ENCODE measurements at regions not wholly inside any gene's neighbourhood (a gene's known extent, or its start where the extent isn't known, plus 50 kb on each side); places are given as distances from the start of the nearest gene placed in this dataset.
"Not testable (repeated sequence)": the region's sequence is repeated elsewhere in the genome, so short reads cannot be mapped to it uniquely, and the experiment has no call there.

DNA sequence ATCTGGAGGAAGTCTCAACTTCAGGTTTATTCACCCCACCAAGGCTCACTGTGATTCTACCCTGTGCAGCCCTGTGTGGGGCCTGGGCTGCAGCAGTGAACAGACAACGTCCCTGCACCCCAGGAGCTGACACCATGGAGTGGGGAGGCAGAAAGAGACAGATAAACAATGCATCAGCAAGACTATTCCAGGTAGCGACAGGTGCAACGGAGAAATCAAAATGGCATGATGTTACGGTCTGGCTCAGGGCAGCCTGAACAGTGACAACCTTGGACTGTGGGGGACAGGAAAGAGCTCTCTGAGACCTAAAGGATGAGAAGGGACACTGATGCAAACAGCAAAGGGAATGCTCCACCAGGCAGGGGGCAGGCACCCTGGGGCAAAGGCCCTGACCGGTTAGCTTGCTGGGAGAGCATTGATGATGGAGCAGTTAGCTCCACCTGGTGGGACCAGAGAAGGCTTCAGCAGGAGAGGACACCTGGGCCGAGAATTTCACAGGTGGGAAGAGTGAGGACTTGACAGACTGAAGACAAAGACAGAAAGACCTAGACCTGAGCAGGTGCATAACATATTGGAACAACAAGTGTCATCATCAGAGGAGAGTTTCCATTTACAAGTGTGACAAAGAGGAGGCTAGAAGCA is 589.9 kb downstream of the MATN1 start:
- DNase-seq = no peak

DNA sequence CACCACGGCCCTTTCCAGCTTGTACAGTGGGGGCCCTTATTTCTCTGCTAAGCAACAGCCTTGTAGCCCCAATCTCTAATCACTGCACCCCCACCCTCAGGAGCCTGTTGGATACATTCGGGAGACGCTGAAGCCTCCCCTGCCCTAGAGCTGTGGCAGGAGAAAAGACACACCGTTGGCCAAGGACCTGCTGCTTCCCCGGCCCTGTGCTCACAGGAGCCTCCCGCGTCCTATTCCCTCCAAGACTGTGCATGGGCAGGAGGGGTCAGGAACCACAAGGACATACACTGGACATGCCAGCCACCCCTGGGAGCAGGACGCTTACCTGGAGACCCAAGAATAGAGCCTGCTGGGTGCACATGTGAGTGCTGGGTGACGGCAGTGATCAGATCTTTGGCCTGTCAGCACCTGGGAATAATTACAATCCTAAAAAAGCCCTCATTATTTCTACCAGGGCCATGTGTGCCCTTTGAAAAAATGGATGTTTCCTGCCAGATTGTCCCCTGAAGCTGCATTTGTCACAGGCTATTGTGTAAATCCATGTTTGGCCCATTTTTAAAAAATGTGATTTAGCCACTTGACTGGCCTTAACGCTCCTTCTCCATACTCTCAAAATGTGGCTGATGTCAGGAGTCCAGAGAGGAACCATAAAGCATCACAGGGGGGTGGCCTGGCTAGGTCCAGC is 590.6 kb downstream of the MATN1 start:
- no peak for DNase-seq

DNA sequence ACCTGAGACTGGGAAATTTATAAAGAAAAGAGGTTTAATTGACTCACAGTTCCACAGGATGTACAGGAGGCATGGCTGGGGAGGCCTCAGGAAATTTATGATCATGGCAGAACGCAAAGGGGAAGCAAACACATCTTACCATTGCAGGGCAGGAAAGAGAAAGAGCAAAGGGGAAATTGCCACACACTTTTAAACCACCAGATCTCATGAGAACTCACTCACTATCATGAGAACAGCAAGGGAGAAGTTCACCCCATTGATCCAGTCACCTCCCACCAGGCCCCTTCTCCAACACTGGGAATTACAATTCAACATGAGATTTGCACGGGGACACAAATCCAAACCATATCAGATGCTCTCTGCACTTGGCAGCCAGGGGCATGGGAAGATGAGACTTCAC is 592.8 kb downstream of the MATN1 start:
- DNase-seq = not testable (repeated sequence)

DNA sequence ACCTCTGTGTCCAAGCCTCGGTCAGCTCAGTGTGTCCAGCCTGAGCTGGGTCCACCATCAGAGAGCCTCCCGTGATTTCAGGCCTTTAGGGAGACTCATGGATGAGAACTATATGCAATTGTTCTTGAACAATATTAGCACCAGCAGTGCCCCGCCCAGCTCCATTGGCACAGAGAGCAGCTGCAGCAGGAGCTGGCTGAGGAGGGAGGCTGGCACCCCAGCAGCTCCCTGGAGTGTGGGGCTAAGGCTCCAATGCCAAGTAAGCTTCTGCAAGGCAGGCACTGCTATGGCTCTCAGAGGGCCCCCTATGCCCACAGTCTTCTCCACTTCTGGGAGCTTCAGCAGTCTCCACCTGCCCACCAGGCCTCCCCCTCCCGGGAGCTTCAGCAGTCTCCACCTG is 593.3 kb downstream of the MATN1 start:
- DNase-seq = no peak

DNA sequence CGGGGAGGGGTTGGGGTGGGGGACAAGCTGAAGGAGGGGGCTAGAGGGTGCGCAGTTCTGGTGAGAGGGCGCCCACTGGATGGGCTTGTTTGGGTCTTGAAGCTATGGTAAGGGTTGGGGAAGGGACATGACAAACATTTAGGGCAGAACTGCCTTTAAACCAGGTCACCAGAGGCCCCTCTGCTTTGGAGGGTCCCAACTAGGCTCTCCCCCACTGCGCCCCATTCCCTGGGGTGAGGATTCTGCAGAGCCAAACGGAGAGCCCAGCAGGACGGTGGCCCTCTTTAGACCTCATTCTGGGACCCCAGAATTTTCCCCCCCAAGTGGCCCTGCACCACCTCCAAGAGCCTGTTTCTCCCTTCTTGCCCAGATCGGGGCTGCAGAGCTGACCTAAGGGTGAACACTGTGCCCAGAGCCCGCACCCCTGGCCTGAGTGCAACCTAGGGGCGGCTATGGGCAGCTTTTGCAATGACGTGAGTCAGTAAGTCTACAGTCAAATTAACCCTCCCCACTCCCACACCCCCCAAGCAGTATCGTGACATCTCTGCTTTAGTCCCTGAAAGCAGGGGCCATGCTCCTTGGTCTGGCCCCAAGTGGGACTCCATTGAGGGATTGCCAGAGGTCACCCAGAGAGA is 593.8 kb downstream of the MATN1 start:
- DNase-seq = no peak

DNA sequence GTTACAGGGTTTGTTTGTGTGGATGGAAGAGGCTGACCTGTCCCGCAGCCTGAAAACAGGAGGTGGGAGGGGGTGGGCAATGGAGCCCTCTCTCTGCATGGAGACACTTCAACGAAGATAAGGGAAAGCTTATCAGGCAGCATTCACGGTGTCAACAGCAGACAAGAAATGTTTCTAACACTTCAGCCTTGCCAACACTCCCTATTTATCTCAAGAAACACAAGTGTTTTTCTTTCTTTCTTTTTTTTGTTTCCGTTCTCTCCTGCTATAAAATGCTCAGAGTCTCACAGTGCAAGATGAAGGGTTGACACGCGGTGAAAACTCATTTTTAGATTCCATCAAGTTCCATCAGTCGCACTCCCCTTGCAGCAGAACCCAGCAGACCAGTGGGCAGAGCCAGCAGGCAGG is 594.4 kb downstream of the MATN1 start:
- no peak for DNase-seq

DNA sequence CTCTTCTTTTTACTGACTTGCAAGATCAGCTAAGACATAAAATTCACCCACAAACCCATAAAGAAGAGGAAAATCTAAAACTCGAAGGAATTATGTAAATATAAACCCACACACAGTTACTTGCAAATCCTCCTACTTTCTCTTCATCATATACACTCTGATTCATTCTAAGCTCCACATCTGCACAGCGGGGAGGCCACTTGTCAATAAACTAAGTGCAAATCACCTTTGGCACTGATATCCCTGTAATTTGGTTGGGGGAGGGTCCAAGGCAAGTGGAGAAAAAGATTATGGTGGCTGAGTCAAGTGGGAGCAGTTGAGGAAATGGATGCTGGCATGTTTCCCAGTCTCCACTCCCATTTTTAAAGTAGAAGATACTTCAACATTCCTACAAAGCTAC is 596.5 kb downstream of the MATN1 start:
- no peak for DNase-seq

DNA sequence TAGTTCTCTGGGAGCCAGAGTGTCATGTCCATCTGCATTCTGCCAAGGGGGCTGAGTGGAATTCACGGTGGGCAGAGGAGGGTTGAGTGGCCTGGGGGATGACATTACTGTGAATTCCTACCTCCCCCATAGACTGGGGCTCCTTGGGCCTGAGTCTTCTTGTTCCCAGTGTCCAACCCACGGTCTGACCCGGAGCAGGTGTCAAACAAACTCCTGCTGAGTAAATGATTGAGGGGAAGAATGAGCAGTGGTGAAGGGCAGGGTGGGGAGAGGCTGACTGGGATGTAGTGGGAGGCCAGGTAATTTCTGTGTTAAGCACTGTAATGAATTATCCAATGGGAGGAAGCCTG is 597.6 kb downstream of the MATN1 start:
- no peak for DNase-seq

DNA sequence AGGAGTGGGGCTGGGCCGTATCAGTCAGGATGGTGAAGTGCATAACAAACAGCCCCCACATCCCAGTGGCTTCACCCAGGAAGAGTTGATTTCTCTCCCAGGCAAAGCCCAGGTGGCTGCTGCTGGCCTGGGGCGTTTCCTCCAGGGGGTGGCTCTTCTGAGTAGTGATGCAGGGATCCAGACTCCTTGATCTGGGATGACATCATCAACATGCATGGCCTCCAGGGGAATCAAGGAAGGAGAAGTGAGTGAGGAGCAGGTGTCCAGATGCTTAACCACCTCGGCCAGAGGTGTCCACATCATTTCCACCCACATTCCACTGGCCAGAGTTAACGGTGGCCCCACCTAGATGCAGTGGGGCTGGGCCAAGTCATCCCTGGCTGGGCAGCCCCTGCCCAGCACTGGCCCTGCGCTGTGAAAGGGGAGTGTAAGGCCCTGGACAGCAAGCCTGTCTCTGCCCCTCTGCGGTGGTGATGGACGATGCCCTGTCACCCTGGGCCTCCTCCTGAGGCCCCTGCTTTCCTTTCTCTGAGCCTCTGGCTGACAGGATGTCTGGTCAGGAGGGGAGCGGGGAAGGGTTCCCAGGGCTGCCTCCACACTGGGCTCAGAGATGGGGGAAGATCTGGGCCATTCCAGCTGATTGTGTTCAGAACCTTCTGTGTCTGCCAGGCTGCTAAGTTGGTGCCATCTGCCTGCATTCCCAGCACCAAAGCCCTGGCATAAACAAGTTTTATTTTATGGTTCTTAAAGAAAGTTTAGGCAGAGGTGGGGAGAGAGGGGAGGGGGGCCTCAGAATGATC is 598.2 kb downstream of the MATN1 start:
- no peak for DNase-seq

DNA sequence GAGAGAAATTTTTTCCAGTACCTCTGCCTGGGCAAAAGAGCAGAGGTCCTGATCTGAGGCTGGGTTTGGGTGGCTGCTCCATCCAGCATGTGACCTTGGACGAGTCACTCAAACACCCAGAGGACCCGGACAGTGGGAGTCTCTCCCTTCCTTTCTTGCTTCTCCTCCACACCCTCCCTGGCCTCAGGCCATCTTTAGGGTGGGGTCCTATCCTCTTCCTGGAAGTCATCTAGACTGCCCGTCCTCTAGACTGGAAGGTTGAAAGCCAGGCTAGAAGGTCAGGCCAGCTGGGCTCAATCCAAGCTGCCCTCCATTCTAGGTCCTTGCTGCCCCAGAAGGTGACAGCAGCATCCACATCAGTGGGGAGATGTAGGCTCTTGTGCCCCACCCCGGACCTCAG is 599.5 kb downstream of the MATN1 start:
- no peak for DNase-seq

DNA sequence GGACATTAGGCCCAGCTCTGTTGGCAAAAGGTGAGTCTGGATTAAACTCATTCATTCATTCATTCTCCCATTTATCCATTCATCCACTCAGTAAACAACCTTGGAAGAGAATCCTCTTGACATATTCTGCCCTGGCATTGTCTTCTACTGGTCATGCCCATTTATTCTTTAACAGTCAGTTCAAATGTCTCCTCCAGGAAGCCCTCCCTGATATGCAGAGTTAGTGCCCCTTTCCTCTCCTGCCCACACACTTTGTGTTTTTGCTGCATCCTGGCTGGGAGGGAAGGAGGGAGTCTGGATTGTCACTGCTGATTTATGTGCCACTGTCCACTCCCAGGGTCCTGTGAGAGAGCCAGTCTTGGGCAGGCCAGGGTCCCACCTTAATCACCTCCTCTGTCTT is 600.3 kb downstream of the MATN1 start:
- no peak for DNase-seq

DNA sequence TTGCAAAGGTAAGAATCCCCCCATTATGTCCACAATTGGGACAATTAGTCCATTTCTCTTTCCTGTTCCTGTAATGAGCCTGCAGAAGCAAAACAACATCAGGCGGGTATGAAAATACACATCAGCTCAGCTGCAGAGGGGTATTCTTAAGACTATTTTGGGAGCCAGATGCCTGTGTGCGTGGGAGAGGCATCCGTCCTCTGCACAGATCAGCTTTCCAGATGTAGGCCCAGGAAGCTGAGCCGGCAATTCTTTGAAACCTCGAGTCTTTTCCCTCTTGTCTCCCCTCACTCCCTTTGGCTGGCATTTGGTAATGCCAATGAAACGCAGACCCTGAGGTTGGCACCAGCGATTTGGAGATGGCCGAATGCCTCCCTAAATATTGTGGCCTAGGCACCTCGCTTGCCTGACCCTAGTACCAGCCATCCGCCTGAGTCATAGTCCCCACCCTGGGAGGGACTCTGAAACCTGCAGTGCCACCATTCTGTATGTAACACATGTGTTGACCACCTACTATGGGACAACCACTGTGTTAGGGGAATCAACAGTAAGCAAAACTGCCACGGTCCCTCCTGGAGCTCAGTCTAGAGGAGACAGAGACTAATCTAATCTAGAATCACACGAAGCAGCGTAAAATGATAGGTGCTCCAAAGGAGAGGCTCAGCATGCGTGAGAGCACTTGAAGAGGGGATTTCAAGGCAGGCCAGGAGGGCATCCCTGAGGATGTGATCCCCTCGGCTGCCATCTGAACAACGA is 603.0 kb downstream of the MATN1 start:
- no peak for DNase-seq

DNA sequence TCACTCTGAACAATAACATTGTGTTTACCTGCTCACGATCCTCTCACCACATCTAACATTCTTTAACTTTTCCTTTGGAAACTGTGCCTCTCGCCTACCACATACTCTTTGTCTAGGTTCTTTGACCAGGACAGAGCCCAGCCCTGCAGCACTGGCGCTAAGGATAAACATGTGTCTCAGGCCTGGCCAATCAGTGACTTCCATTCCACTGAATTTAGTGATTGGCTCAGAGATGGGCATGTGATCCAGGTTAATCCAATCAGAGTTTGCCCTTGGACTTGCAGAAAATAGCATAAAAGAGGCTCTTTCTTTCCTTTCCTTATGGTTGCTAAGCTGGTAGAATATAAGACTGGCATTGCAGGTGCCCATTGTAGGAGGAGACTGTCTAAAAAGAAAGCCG is 605.7 kb downstream of the MATN1 start:
- no peak for DNase-seq

DNA sequence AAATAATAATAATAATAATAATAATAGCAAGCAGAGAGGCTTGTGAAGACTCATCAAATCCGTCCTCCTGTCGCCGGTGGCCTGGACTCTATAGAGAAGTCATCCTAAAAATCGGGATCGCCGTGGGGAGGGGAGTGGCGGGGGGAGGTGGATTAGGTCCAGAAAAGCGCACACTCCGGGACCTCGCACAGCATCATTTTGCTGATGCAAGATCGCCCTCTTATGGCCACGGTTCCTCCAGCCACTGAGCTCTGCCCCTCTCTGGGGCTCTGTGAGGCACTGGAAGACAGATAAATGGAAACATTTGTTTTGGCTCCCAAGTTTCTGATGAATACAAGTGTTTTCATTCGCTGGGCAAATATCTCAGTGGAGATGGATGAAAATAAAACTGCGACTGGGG is 612.0 kb downstream of the MATN1 start:
- peak; percentile 30 for DNase-seq

DNA sequence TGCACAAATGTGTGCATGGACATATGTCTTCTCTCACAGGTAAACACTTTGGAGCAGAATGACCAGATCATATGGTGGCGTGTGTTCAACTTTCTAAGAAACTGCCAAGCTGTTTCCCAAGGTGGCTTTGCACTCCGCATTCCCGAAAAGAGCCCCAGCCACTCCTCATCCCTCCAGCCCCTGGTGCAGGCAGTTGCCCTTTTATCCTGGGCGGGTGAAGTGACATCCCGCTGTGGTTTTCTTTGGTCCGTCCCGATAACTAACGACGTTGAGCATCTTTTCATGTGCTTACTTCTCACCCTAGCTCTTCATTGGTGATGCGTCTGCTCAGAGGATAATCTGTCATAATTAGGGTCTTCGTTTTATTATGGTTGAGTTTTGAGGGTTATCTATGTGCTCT is 612.5 kb downstream of the MATN1 start:
- no peak for DNase-seq

DNA sequence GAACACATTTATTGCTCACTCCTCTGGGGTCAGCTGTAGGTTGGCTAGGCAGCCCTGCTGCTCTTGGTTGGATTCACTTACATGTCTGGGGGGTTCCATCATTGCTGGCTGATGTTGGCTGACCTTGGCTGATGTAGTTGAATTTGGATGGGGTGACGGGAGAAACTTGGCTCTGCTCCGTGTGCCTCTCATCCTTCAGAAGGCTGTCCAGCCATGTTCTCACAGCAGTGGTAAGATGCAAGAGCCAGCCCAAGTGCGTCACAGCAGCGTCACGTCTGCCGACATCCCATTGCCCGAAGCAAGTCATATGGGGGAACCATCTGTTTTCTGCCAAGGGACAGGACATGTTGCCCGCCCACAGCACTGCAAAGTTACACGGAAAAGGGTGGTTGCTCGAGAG is 613.5 kb downstream of the MATN1 start:
- peak; percentile 26 for DNase-seq

DNA sequence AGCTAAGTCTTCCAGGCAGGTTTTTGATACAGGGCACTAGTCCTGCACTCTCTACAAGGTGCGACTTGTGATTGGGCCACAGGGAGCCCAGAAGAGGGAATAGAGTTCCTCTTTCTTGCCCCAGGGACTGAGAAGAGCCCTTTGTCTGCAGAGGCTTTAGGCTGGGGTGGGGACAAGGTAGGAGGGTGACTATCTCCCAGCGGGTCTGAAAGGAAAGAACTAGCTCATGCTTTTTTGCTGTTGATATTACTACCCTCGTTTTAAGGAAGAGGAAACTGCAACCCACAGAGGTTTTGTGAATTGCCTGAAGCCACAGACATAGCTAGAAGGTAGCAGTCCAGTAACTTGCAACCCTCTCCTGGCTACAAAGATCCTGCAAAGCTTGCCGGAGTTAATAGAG is 615.2 kb downstream of the MATN1 start:
- no peak for DNase-seq

DNA sequence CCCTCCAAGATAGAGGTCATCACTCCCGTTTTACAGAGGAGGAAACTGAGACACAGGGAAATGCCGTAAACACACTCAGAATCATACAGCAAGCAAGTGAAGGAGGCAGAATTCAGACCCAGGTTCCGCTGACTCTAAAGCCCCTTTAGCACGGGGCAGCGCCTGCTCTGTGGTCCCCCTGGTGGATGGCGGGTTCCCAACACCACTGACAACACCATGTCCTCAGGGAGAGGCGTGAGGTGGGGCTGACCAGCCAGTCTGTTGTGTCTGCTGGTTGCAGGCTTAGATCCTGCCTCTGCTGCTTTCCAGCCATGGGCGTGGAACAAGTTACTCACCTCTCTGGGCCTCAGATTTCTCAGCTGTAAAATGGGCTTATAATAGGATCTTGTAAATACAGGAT is 617.3 kb downstream of the MATN1 start:
- DNase-seq = peak; percentile 40

DNA sequence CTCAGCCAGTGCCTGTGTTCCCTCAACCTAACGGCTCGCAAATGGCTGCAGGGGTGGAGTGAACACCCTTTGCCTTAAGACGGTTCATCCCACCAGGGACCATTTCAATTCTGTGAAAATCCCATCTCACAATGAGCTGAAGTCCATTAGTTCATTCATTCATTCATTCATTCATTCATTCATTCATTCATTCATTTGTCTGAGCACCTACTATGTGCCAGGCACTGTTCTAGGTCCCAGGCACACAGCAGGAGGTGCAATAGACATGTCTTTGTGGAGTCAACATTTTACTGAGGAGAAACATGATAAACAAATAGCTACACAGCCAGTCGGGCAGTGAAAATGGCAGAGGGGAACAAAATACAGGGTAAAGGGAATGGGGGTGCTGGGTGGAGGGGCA is 618.8 kb downstream of the MATN1 start:
- DNase-seq = no peak

DNA sequence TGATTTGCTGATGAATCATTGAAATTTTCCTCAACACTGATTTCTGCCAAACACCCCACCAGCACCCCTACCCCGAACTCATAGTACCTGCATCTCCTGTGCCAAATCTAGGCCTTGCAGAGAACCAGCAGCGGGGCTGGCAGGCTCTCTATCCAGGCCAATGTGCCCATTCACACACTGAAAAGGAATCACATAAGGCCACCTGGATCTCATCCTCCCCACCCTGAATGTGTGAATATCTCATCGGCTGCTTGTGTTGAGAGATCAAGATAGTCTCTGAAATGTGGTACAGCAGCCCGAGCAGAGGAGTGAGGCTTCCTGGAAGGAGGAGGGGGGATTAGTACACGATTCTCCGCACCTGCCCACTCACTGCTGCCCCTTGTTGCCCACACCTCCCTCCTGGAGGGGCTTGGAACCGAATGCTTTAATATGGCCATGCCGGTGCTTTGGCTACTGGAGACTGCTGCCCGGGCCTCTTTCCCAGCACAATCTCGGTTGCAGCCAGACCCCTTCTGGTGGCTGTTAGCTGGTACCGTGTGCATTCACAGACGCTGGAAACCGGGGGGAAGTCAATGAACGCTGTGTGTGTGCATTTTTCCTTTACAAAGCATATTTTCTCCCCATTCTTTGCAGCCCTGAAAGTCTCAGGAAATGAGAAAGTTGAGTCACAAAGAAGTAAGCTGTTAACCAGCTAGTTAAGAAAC is 619.5 kb downstream of the MATN1 start:
- no peak for DNase-seq

DNA sequence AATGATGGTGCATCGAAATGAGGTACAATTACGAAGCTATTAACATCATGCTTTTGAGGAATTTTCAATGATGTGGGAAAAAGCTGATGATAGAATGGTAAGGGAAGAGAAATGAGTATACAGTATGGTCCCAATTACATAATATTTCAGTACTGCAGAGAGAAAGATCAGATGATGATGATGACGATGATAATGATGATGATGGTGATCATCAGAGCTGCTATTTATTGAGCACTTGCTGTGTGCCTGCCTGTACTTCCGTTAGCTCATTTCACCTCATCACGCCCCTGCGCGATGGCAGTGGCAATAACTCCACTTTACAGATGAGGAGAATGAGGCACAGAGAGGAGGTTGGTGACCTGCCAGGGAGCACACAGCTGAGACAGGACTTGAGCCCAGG is 620.8 kb downstream of the MATN1 start:
- no peak for DNase-seq

DNA sequence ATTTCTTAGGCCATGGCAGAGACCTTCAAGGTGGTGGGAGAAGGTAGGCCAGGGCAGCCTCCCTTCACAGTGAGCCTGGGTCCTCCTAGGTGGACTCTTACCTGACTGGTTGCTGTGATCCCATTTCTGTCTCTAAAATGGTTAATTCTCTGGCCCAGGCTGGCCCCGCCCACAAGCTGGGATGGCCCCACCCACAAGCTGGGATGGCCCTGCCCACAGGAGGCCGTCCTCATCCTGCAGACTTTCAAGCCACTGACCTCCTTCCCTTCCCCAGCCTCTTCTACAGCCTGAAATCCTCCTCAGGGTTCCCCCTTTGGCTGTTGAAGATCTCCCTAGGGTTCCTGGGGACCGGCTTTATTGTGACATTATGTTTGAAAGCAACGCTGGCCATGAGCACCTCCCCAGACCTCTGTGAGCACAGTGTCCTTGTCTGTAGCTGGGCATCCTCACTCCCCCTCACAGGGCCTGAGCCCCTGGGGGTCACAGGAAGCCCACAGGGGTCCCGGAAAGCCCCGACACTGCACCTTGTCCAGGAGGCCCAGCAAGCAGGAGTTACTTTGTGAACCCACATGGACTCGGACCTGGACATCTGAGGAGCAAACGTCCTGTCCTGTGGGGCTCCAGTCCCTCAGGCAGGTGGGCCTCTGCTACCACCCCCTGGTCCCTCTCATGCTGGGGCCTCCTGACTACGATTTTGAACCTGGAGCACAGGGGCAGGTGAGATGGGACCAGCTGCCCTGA is 621.7 kb downstream of the MATN1 start:
- no peak for DNase-seq
